ENCODE measurements at regions not wholly inside any gene's neighbourhood (a gene's known extent, or its start where the extent isn't known, plus 50 kb on each side); places are given as distances from the start of the nearest gene placed in this dataset.
"Not testable (repeated sequence)": the region's sequence is repeated elsewhere in the genome, so short reads cannot be mapped to it uniquely, and the experiment has no call there.

GRCh38 chr15:22194739-22195617 lies 114.7 kb downstream of the OR4M2 start:
- FAIRE-seq; DNase-seq (ENCODE audit: insufficient read length, low spot score): not testable (repeated sequence)

GRCh38 chr15:22196423-22196822 lies 116.1 kb downstream of the OR4M2 start:
- not testable (repeated sequence) for FAIRE-seq; DNase-seq (ENCODE audit: insufficient read length, low spot score)

- not testable (repeated sequence) for DNase-seq (ENCODE audit: insufficient read length, low spot score); FAIRE-seq
Measured at GRCh38 chr15:22200417-22200816, 120.1 kb downstream of the OR4M2 start.

- not testable (repeated sequence) for FAIRE-seq; DNase-seq (ENCODE audit: insufficient read length, low spot score)
Measured at GRCh38 chr15:22201993-22202659, 121.8 kb downstream of the OR4M2 start.

- FAIRE-seq; DNase-seq (ENCODE audit: insufficient read length, low spot score): not testable (repeated sequence)
Measured at GRCh38 chr15:22203208-22203607, 122.9 kb downstream of the OR4M2 start.

GRCh38 chr15:22209086-22209485 lies 128.8 kb downstream of the OR4M2 start:
- not testable (repeated sequence) for DNase-seq (ENCODE audit: insufficient read length, low spot score); FAIRE-seq

- not testable (repeated sequence) for DNase-seq (ENCODE audit: insufficient read length, low spot score); FAIRE-seq
Measured at GRCh38 chr15:22222596-22222995, 142.3 kb downstream of the OR4M2 start.

- FAIRE-seq, result no peak
- no peak for DNase-seq (ENCODE audit: insufficient read length, low spot score)
- TF ChIP-seq PAX5 (IDR thresholded peaks at IDR 0.05; ENCODE audit: insufficient read depth, low read length, severe bottlenecking) (no peak), POU2F2 (IDR thresholded peaks at IDR 0.05; ENCODE audit: low read depth, low read length) (no peak)
Measured at GRCh38 chr15:22224241-22224671, 143.9 kb downstream of the OR4M2 start.

GRCh38 chr15:22224961-22225360 lies 144.6 kb downstream of the OR4M2 start:
- not testable (repeated sequence) for FAIRE-seq; DNase-seq (ENCODE audit: insufficient read length, low spot score)

GRCh38 chr15:22226034-22226790 lies 145.9 kb downstream of the OR4M2 start:
- DNase-seq (ENCODE audit: insufficient read length, low spot score), result no peak
- no peak for FAIRE-seq
- TF ChIP-seq POU2F2 (IDR thresholded peaks at IDR 0.05; ENCODE audit: low read depth, low read length), result no peak
- TF ChIP-seq PAX5 (IDR thresholded peaks at IDR 0.05; ENCODE audit: insufficient read depth, low read length, severe bottlenecking), result no peak
- TF ChIP-seq TAF1 (IDR thresholded peaks at IDR 0.05; ENCODE audit: low read depth, low read length), result no peak
- no peak for TF ChIP-seq SPI1 (IDR thresholded peaks at IDR 0.05; ENCODE audit: low read depth, low read length)
- TF ChIP-seq POLR2A (IDR thresholded peaks at IDR 0.05; ENCODE audit: low read depth, low read length), result no peak
- no peak for TF ChIP-seq POLR2AphosphoS5 (IDR thresholded peaks at IDR 0.05; ENCODE audit: low read depth, low read length)

GRCh38 chr15:22227411-22228100 lies 147.2 kb downstream of the OR4M2 start:
- FAIRE-seq (no peak), DNase-seq (ENCODE audit: insufficient read length, low spot score) (no peak)
- TF ChIP-seq PAX5 (IDR thresholded peaks at IDR 0.05; ENCODE audit: insufficient read depth, low read length, severe bottlenecking) (no peak), TAF1 (IDR thresholded peaks at IDR 0.05; ENCODE audit: low read depth, low read length) (no peak), POLR2AphosphoS5 (IDR thresholded peaks at IDR 0.05; ENCODE audit: low read depth, low read length) (no peak), SPI1 (IDR thresholded peaks at IDR 0.05; ENCODE audit: low read depth, low read length) (no peak), POLR2A (IDR thresholded peaks at IDR 0.05; ENCODE audit: low read depth, low read length) (no peak), POU2F2 (IDR thresholded peaks at IDR 0.05; ENCODE audit: low read depth, low read length) (no peak)
